IPS-NIHi7 (cell line): ENCODE measurements at regions not wholly inside any gene's neighbourhood (a gene's known extent, or its start where the extent isn't known, plus 50 kb on each side); places are given as distances from the start of the nearest gene placed in this dataset.
"Not testable (repeated sequence)": the region's sequence is repeated elsewhere in the genome, so short reads cannot be mapped to it uniquely, and the experiment has no call there.

Experiments used
- DNase-seq: peaks from one replicate; pipeline ENCODE4 v3.0.0; 2012; ENCODE audit warnings: mixed read lengths; ENCODE audit errors: extremely low spot score

DNA sequence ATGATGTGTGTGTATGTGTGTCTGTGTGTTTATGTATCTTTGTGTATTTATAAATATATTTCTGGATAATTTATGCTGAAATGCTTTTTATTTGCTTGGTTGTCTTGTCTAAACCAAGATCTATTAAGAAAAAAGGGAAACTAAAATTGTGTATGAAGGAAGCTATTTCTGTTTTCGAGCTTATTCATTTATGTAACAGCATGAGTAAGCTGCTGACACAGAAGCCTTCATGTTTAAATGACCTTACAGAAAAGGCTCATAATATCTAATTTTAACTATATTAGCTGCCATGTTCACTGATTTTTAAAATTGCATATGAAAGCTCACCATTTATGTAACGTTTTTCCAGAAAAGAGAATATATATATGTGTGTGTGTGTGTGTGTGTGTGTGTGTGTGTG is 392.8 kb downstream of the PTH2R start:
- DNase-seq = no peak

DNA sequence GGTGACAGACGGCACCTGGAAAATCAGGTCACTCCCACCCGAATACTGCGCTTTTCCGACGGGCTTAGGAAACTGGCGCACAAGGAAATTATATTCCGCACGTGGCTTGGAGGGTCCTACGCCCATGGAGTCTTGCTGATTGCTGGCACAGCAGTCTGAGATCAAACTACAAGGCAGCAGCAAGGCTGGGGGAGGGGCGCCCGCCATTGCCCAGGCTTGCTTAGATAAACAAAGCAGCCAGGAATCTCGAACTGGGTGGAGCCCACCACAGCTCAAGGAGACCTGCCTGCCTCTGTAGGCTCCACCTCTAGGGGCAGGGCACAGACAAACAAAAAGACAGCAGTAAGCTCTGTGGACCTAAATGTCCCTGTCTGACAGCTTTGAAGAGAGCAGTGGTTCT is 394.3 kb downstream of the PTH2R start:
- not testable (repeated sequence) for DNase-seq

DNA sequence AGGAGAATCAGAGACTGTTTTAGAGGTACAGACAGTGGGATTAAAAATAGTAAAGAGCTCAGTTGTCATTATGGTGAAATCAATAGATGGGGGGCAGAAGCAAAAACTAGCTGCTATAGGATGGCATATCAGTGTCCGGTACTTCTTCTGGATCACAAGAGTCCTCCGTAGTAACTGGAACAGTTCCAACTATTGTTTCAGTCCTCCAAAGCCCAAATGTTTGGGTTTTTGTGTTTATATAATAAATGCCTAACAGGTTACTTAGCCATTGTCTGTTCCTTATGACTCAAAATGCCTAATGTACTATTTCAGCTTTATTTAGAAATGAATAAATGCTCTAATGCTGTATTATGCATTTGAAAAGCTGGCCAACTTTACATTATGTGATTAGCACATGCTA is 401.2 kb downstream of the PTH2R start:
- DNase-seq = no peak

- not testable (repeated sequence) for DNase-seq
Observed at GRCh38 chr2:208811885-208812284, 405.3 kb downstream of the PTH2R start.

GRCh38 chr2:208819190-208819589 is 412.6 kb downstream of the PTH2R start:
- DNase-seq = no peak

GRCh38 chr2:208820014-208820688 is 413.6 kb downstream of the PTH2R start:
- peak; percentile 12 for DNase-seq

DNA sequence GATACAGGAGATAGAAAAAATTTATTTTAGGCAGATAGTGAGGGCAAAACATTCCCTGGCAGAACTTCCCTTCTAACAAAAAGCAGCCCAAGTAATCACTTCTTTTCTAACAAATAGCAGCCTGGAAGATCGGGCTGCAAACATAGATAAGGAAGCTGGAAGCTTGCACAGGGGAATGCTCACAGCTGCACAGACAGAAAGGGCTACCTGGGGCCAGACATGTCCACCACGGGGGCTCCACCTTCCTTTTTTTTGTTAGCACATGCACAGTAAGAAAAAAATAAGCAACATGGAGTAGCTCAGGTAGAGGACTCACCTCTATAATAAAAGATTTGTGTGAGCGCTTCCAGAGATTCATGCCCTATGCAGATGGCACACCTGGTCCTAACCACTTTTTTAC is 420.5 kb downstream of the PTH2R start:
- DNase-seq = no peak

GRCh38 chr2:208827549-208828221 is 421.1 kb downstream of the PTH2R start:
- DNase-seq = no peak

DNA sequence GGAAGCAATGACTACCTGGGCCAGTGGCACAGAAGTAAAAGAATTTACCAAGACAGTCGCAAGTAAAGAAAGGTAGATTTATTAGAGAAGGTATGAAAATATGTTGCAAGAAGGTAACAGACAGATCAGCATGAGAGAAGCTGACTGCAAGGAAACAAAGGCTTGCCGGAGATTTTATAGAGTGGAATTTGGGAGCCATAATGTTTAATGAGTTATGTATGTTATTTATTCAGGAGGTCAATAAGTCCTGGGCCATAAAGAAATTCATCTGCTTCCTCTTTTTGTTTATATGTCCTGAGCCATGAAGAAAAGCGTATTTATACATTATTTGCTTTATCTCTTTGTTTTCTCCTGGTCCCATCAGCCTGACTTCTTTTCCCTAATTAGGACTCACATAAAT is 423.6 kb downstream of the PTH2R start:
- DNase-seq = no peak

GRCh38 chr2:208847651-208848050 is 441.1 kb downstream of the PTH2R start:
- DNase-seq = no peak

GRCh38 chr2:208854717-208855116 is 448.1 kb downstream of the PTH2R start:
- no peak for DNase-seq

GRCh38 chr2:208867374-208867773 is 460.8 kb downstream of the PTH2R start:
- DNase-seq = no peak

GRCh38 chr2:208872591-208872990 is 466.0 kb downstream of the PTH2R start:
- no peak for DNase-seq

DNA sequence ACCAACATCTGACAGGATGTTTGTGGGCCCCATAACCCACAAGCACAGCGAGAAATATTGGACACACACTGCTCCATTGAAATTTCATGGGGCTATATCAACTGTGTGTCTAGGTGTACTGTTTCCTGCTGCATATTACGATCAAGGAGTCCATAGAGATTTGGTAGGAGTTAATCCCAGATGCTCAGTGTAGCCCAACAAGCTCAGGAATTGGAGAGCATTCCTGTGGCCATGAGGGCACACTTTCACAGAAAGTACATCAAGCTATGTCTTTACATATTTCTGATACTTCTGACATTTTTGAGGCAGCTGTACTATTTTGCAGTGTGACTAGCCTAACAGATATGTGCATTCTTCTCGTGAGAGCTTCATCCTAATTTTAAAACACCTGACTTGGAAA is 473.1 kb downstream of the PTH2R start:
- DNase-seq = no peak

GRCh38 chr2:208880171-208880570 is 473.6 kb downstream of the PTH2R start:
- no peak for DNase-seq

DNA sequence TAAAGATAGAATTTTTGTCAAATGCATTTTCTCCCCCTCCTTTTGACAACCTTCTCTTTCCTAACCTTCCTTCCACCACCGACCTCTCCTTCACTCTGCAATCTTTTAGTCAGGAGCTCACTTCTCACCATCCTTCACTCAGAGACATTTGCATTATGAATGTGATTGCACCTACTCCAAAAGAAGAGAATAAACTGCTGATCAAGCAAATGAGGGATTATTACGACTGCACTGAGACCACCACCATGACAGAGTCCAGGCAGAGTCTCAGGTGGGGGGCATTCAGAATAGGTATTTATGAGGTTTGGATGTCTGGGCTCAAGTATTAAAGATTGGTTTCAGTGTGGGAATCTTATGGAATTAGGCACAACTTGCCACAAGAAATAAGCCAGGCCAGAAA is 483.9 kb downstream of the PTH2R start:
- DNase-seq = no peak

GRCh38 chr2:208892203-208892602 is 485.6 kb downstream of the PTH2R start:
- DNase-seq = no peak

DNA sequence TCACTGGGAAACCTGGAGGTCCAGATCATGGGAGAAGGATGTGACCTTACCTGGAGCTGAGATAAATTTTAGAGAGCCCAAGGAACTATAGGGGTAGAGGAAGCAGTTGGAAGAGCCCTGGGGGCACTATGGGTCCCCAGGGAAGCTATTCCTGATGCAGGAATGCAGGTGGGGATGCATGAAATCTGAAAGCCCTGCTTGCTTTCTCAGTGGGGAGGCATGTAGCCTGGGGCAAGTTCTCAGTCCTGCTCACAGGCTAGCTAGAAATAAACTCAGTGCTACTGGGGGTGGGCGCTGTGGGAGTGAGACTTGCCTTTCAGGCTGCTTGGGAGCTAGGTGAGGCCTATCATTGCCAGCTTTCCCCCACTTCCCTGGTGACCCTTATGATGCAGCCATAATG is 499.7 kb downstream of the PTH2R start:
- DNase-seq = peak; percentile 23

DNA sequence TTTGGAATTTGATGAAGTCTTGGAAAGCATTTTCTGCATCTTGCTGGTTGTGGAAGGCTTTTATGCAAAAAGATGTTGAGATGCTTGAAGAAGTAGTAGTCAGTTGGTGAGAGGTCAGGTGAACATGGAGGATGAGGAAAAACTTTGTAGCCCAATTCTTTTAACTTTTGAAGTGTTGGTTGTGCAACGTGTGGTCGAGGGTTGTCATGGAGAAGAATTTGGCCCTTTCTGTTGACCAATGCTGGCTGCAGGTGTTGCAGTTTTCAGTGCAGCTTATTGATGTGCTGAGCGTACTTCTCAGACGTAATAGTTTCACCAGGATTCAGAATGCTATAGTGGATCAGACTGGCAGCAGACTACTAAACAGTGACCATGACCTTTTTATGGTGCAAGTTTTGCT is 508.4 kb upstream of the MAP2 start:
- DNase-seq = no peak

DNA sequence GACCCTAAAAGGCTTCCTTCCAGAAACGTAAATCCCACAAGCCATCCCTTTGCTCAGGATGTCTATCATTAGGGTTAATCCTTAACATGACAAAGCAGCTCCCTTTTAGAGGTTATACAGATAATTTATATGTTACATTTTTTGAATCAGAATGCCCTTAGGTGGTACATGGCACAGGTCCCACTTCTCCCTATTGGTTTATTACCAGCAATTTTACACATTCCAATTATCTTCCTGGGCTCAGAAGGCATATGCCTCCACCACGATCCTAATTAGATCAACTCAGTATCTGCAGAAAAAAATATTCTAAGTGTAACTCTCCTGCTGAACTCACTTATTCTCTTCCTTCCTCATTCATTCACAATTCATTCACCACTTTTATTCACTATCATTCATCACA is 507.0 kb upstream of the MAP2 start:
- no peak for DNase-seq

- DNase-seq = not testable (repeated sequence)
Observed at GRCh38 chr2:208921358-208921757, 502.5 kb upstream of the MAP2 start.

- no peak for DNase-seq
Observed at GRCh38 chr2:208927867-208928266, 496.0 kb upstream of the MAP2 start.

- DNase-seq = no peak
Observed at GRCh38 chr2:208929139-208929864, 494.5 kb upstream of the MAP2 start.
